HG02852 (cell line): ENCODE measurements at regions not wholly inside any gene's neighbourhood (a gene's known extent, or its start where the extent isn't known, plus 50 kb on each side); places are given as distances from the start of the nearest gene placed in this dataset.

Experiments
- ATAC-seq: cut with Tn5 transposase; IDR thresholded peaks from one replicate; pipeline ENCODE4 v1.9.1; 2021; ENCODE audit warnings: mild to moderate bottlenecking, moderate library complexity; ENCODE audit not compliant: unreplicated experiment

GRCh38 chr18:48488388-48488850 is 50.4 kb upstream of the CTIF start:
- no peak for ATAC-seq

- ATAC-seq = no peak
Observed at GRCh38 chr18:48486754-48487153, 52.1 kb upstream of the CTIF start.

- ATAC-seq = no peak
Observed at GRCh38 chr18:48485828-48486405, 52.9 kb upstream of the CTIF start.

GRCh38 chr18:48481092-48481491 is 57.7 kb upstream of the CTIF start:
- ATAC-seq = no peak

- ATAC-seq = no peak
Observed at GRCh38 chr18:48479531-48479930, 59.3 kb upstream of the CTIF start.

- no peak for ATAC-seq
Observed at GRCh38 chr18:48477348-48477747, 61.5 kb upstream of the CTIF start.

GRCh38 chr18:48476550-48476917 is 62.3 kb upstream of the CTIF start:
- ATAC-seq = no peak

GRCh38 chr18:48475635-48476549 is 62.9 kb upstream of the CTIF start:
- ATAC-seq = peak; percentile 55

GRCh38 chr18:48473816-48474215 is 64.6 kb upstream of the ZBTB7C start:
- no peak for ATAC-seq

- no peak for ATAC-seq
Observed at GRCh38 chr18:48472610-48473009, 63.4 kb upstream of the ZBTB7C start.

GRCh38 chr18:48470484-48471180 is 61.4 kb upstream of the ZBTB7C start:
- no peak for ATAC-seq

GRCh38 chr18:48468151-48468550 is 59.0 kb upstream of the ZBTB7C start:
- ATAC-seq = no peak

GRCh38 chr18:48467231-48467630 is 58.0 kb upstream of the ZBTB7C start:
- no peak for ATAC-seq

GRCh38 chr18:48462510-48462909 is 53.3 kb upstream of the ZBTB7C start:
- ATAC-seq = no peak

- ATAC-seq = no peak
Observed at GRCh38 chr18:48460929-48461583, 51.9 kb upstream of the ZBTB7C start.

GRCh38 chr18:48459465-48459864 is 50.3 kb upstream of the ZBTB7C start:
- no peak for ATAC-seq

GRCh38 chr18:48459016-48459415 is 49.8 kb upstream of the ZBTB7C start:
- no peak for ATAC-seq
